ENCODE measurements at regions not wholly inside any gene's neighbourhood (a gene's known extent, or its start where the extent isn't known, plus 50 kb on each side); places are given as distances from the start of the nearest gene placed in this dataset.
"Not testable (repeated sequence)": the region's sequence is repeated elsewhere in the genome, so short reads cannot be mapped to it uniquely, and the experiment has no call there.

DNA sequence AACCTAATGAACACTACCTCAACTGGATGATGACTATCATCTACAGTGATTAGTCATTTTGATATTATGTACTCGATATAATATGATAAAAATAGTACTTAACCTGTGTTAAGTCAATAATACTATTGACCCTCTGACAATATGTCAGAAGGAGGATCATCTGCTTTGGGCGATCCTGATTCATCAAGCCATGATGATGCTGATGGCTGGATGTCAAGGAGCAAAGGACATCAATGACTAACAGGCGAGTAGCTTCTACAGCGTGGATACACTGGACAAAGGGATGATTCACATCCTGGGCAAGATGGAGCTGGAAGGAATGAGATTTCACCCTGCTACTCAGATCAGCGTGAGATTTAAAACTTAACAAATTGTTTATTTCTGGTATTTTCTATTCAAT is 94.4 kb upstream of the SKAP2 start:
- no peak for DNase-seq (ENCODE audit: low spot score)

GRCh38 chr7:26955516-26955915 is 91.1 kb upstream of the SKAP2 start:
- DNase-seq (ENCODE audit: low spot score) = no peak

- no peak for DNase-seq (ENCODE audit: low spot score)
Measured at GRCh38 chr7:26954951-26955350, 90.6 kb upstream of the SKAP2 start.

- no peak for DNase-seq (ENCODE audit: low spot score)
Measured at GRCh38 chr7:26951407-26951950, 87.1 kb upstream of the SKAP2 start.

GRCh38 chr7:26950889-26951288 is 86.5 kb upstream of the SKAP2 start:
- no peak for DNase-seq (ENCODE audit: low spot score)

DNA sequence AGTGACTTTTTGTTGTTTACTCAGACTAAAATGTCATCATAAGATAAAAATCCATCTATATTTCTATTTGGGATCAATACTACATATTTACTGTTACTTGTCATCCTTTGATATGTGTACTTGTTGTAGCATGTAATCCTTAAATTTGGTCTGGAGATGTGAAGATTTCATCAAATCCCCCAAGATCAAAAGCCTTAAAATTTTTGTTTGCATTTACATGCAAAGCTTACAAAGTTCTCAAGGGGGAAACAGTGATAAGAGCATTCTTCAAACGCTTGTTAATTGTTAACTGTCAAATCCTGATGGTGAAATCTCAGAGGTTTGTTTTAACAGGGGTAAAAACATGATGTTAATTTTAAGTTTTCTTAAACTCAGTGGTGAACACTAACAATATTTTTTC is 84.9 kb upstream of the SKAP2 start:
- no peak for DNase-seq (ENCODE audit: low spot score)

DNA sequence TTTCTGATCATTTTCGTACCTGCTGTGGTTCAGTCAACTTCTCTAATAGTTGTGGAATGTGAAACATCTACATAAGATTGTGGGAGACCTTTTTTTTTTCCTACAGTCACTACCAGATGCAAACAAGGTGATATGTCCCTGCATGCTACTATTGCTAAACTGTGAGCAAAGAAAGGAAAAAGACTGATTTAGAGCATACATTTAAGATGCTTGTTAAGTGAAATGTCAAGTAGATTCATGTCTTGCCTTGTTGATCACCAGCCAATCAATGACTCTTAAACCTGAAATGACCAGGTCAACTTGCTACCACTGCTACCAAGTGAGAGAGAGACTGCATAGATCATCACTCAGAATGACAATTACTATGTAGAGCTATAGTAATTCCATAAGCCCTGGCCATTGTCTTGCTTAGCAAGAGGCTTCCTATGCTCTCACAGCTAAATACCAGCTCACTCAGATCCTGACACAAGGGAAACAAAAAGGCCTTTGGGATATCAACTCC is 84.3 kb upstream of the SKAP2 start:
- DNase-seq (ENCODE audit: low spot score) = no peak

DNA sequence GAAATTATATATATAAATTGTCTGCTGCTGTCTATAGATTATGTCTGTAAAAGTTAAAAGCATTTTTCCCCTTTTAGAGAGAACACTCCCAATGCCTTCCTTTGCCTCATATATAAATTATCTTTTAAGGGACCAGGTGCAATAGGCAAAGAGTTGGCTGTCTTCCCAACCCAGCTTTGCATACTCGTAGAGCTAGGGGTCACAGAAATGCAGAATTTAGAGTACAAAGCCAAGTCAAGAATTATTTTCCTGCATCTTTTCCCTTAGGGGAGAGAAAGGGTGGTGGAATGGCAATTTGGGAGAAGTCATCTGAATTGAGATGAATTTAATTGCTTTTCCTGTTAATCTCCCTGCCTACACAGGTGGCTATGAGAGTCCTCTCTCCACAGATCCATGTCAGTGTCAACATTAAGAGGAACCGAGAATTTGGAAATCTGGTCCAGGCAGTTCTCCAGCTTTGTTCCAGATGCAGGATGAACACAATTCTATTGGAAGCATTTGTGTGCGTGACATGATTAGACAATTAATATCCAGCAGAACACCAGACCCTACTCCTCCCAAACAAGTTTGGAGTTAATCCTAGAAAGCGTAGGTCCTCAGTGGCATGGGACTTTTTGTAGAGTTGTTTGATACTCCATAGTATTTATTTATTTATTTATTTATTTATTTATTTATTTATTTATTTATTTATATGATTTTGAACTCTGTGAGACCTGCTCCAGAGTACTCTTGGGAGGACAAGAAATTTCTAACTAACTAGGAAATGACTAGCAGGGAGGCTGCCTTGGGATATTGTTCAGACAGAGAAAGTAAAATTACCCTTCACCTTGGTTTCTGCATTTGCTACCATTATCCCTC is 80.3 kb upstream of the SKAP2 start:
- DNase-seq (ENCODE audit: low spot score) = no peak

GRCh38 chr7:26937939-26938623 is 73.7 kb upstream of the SKAP2 start:
- no peak for DNase-seq (ENCODE audit: low spot score)

DNA sequence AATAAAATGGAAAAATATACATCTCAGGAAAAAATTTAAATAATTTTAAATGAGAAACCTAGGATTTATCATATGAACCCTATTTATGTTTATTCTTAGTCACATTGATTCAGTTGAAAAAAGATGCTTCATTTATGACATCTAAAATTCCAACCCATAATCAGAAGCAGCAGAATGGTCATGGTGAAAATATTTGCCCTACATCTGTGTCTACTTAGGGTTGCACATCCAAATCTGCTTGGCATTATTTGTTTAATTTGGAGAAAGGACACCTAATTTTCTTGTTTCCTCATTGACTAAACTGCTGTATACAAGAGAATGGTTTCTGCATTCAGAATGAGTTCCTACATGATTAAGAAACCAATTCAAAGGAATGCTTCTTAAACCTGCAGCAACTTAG is 72.9 kb upstream of the SKAP2 start:
- DNase-seq (ENCODE audit: low spot score) = no peak

GRCh38 chr7:26932616-26933015 is 68.2 kb upstream of the SKAP2 start:
- not testable (repeated sequence) for DNase-seq (ENCODE audit: low spot score)

DNA sequence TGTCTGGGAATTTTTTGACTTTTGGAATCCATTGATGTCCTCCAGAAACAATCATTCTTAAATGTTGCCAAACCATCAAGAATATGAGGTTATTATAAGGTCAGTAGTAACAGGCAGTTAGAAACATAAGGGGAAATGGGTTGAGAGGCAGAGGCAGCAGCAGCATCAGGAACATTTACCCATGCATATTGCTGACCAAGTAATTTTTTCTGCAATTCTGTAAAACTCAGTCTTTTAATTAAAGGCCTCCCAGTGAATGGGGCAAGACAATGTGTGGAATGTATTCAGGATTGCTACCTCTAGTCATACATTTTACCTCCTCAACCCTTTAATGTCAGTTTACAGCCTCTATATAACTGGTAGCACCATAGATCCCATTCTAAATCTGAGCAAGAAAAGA is 66.5 kb upstream of the SKAP2 start:
- no peak for DNase-seq (ENCODE audit: low spot score)

DNA sequence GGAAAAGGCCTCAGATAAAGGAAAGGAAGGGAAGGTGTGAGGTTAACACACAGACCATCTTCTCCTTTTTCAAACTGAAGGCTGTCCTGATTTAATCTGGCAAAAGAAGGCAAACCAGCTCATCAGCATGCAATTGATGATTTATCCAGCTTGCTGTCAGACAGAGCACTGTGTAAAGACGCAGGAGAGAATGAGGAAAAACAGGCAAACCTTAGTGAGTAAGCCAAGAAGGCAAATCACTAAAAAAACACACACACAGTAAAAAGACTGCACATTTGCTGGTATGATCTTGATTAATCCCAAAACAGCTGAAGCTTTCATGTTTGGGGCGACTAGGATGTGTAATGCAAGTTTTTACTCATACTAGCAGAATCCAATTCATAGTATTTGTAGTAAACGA is 65.8 kb upstream of the SKAP2 start:
- no peak for DNase-seq (ENCODE audit: low spot score)

DNA sequence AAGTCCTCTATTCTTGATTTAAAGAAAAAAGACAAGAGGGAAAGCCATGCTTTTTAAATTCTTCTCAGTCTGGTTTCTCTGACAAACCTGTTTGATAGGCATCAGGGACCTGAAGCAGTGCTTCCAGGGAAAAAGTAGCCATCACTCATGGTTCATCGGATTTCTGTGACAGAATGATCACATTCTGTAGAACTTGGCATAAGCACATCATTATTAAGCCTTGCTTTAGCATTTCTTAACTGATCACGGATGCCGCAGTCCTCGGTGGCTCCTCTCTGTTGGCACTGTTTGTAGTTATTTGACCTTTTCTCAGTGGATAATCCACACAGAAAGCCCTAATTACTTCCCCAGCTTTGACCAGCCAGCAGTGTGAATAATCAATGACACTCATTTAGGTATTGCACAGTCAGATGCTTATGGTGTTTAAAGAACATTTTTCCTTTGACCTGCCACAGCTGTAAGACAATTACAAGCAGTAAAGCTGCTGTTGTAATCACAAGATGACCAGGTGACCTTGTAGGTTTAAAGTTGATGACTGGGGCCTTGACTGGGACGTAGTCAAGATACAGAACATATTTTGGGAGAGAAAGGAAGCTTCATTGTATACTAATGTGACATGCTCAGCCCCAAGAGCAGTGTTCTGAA is 64.4 kb upstream of the SKAP2 start:
- DNase-seq (ENCODE audit: low spot score) = no peak

DNA sequence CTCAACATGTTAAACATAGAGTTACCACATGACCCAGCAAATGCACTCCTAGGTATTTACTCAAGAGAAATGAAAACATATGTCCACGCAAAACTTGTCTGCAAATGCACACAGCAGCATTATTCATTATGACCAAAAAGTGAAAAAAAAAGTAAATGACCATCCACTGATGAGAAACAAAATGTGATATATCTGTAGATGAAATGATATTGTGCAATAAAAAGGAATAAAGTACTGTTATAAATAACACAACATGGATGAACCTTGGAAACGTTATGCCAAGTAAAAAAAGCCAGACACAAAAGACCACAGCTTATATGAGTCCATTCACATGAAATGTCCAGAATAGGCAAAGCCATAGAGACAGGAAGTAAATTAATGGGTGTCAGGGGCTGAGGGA is 61.4 kb upstream of the SKAP2 start:
- no peak for DNase-seq (ENCODE audit: low spot score)

- no peak for DNase-seq (ENCODE audit: low spot score)
Measured at GRCh38 chr7:26924149-26924767, 59.9 kb upstream of the SKAP2 start.

GRCh38 chr7:26919906-26920493 is 55.6 kb upstream of the SKAP2 start:
- no peak for DNase-seq (ENCODE audit: low spot score)

DNA sequence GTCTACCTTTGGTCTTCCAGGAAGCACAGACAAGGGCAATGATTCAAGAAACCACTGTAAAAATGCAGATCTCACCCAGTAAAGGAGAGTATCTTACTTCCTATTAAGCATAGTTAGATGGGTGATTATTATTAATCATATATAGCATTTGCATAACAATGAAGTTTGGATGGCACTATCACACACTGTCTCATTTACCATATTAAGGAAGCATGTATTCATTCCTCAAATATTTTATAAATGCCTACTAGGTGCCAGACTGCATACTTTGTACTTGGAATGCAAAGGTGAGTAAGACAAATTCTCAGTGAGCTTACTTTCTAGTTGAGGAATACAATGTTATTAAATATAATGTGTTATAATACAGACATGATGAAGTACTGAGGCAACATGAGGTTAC is 53.9 kb upstream of the SKAP2 start:
- no peak for DNase-seq (ENCODE audit: low spot score)

DNA sequence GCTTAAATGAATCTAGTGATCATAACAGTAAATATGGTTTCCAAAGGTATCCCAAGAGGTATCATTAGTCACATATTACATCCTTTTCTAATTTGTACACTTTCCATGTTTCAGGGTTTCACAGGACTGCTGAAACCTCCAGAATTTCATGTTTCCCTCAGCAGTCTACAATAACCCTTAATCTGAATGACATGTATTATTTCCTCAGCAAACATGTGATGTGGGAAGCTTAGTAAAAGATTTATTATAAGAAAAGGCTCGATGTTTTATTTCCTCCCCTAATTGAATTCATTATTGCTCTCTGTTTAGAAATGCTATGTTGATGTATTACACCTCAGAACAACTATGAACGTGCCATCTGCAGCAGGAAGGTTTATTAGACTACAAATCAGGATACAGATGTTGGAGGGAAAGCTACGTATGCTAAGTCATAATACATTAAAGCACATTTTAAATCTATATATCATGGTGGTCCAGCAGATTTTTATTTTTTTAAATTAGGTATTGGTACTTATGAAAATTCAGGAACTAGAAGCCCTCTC is 52.5 kb upstream of the SKAP2 start:
- no peak for DNase-seq (ENCODE audit: low spot score)

GRCh38 chr7:26916336-26916735 is 51.9 kb upstream of the SKAP2 start:
- no peak for DNase-seq (ENCODE audit: low spot score)

All from H4 (cell line).